ENCODE measurements at regions not wholly inside any gene's neighbourhood (a gene's known extent, or its start where the extent isn't known, plus 50 kb on each side); places are given as distances from the start of the nearest gene placed in this dataset.

- DNase-seq (ENCODE audit: low read depth, low spot score), result no peak
- H3K36me3 ChIP-seq (ENCODE audit: control insufficient read depth in 2 of 2, extremely low read depth in 1 of 2, insufficient read depth in 2 of 2, low read length in 2 of 2), result no peaks in the 10 kb centered on the region
- no peaks in the 10 kb centered on the region for H3K9me1 ChIP-seq (replicated peaks; ENCODE audit: control insufficient read depth, extremely low read depth, insufficient read depth, low read length)
- no peaks in the 10 kb centered on the region for H3K9me3 ChIP-seq (replicated peaks; ENCODE audit: control insufficient read depth, insufficient read depth, low read length)
- H3K9ac ChIP-seq (replicated peaks; ENCODE audit: extremely low read depth, insufficient read depth, low read length), result no peak overlapping the region
- no peaks in the 10 kb centered on the region for H3K4me1 ChIP-seq (ENCODE audit: control insufficient read depth, extremely low read depth, insufficient read depth, low read length)
- no peaks in the 10 kb centered on the region for H3K79me2 ChIP-seq (ENCODE audit: control insufficient read depth, insufficient read depth, low read length)
- intact Hi-C loops (cut with micrococcal nuclease), result no loop called here
- ChIA-PET CTCF (no interaction called here), POLR2A (no interaction called here)
- H3K4me2 ChIP-seq (ENCODE audit: insufficient read depth, low read length), result no peak overlapping the region
- H3K27me3 ChIP-seq (ENCODE audit: control insufficient read depth in 2 of 2, insufficient read depth in 2 of 2, low read length in 2 of 2), result no peaks in the 10 kb centered on the region
- no TSS peak for BruUV-seq (replicated peaks)
- H3K27ac ChIP-seq (ENCODE audit: insufficient read depth, low read depth, low read length), result no peak overlapping the region
- no peak overlapping the region for H2AFZ ChIP-seq (ENCODE audit: low read depth, low read length)
- no peak overlapping the region for H3K4me3 ChIP-seq (replicated peaks in 1 of 3; ENCODE audit: insufficient read depth in 1 of 3, low read depth in 1 of 3, low read length in 3 of 3)
- TF ChIP-seq JUN (IDR thresholded peaks at IDR 0.05; ENCODE audit: borderline replicate concordance, insufficient read depth, insufficient read length, low read depth) (no peak), CTCF (IDR thresholded peaks at IDR 0.05; ENCODE audit: extremely low read depth in 1 of 2, insufficient read depth in 1 of 2, low read depth in 1 of 2, low read length in 2 of 2) (no peak), POLR2A (IDR thresholded peaks at IDR 0.05; ENCODE audit: low read depth, low read length) (no peak), MAX (IDR thresholded peaks at IDR 0.05; ENCODE audit: insufficient read depth, insufficient read length) (no peak), FOS (IDR thresholded peaks at IDR 0.05; ENCODE audit: borderline replicate concordance, insufficient read depth, low read length) (no peak), GATA2 (IDR thresholded peaks at IDR 0.05; ENCODE audit: insufficient read depth, insufficient read length, low read depth, low read length) (no peak), MYC (IDR thresholded peaks at IDR 0.05; ENCODE audit: low read depth, low read length) (no peak), POLR2AphosphoS5 (IDR thresholded peaks at IDR 0.05; ENCODE audit: insufficient read depth, low read depth, low read length) (no peak), EZH2 (IDR thresholded peaks at IDR 0.05; ENCODE audit: borderline replicate concordance, low read depth, low read length, severe bottlenecking) (no peak)
- H4K20me1 ChIP-seq (replicated peaks; ENCODE audit: control insufficient read depth, extremely low read depth, insufficient read depth, low read length), result no peaks in the 10 kb centered on the region
- FAIRE-seq, result no peak
- dilution Hi-C loops (cut with MboI; ENCODE audit: extremely low pct_ligation_motif_present, low sequenced_read_pairs), result no loop called here
Measured at GRCh38 chr1:38743184-38743583, 116.4 kb downstream of the RRAGC start.
